Liver (tissue), 8 donors: ENCODE measurements at regions not wholly inside any gene's neighbourhood (a gene's known extent, or its start where the extent isn't known, plus 50 kb on each side); places are given as distances from the start of the nearest gene placed in this dataset.

Experiments used
- DNase-seq: peaks from one replicate; pipeline ENCODE4 v3.0.0-alpha.2; 2017; ENCODE audit warnings: low spot score
- H3K27ac ChIP-seq, 2 donors: one replicate each; pipeline ENCODE4 v1.7.0; 2013; ENCODE audit warnings: inconsistent platforms in 2 of 2, low read length in 2 of 2, control low read depth in 1 of 2, low read depth in 1 of 2, mild to moderate bottlenecking in 1 of 2
- H3K27me3 ChIP-seq, 4 donors: one replicate each; pipeline versions ENCODE4 v1.6.1 to v1.7.0; 2013; ENCODE audit warnings: low read length in 3 of 4, inconsistent platforms in 1 of 4, mild to moderate bottlenecking in 1 of 4, moderate library complexity in 1 of 4; ENCODE audit not compliant: control insufficient read depth in 4 of 4, insufficient read depth in 4 of 4
- H3K36me3 ChIP-seq, 4 donors: one replicate each; pipeline versions ENCODE4 v1.6.1 to v1.7.0; 2013; ENCODE audit warnings: low read length in 3 of 4, mild to moderate bottlenecking in 3 of 4, low read depth in 1 of 4, moderate library complexity in 1 of 4; ENCODE audit not compliant: control insufficient read depth in 4 of 4, insufficient read depth in 3 of 4
- H3K4me1 ChIP-seq, 4 donors: one replicate each; pipeline versions ENCODE4 v1.6.1 to v1.7.0; 2013; ENCODE audit warnings: low read length in 3 of 4, mild to moderate bottlenecking in 3 of 4, moderate library complexity in 1 of 4; ENCODE audit not compliant: control insufficient read depth in 4 of 4, insufficient read depth in 4 of 4
- H3K4me3 ChIP-seq, 3 donors: one replicate each; pipeline versions ENCODE4 v1.6.1 to v1.7.0; 2013; ENCODE audit warnings: low read length in 3 of 3, control low read depth in 1 of 3, low read depth in 1 of 3, mild to moderate bottlenecking in 1 of 3
- H3K9ac ChIP-seq, 2 donors: one replicate each; pipeline ENCODE4 v1.7.0; 2013; ENCODE audit warnings: low read length in 2 of 2, mild to moderate bottlenecking in 2 of 2, moderate library complexity in 2 of 2, control low read depth in 1 of 2, low read depth in 1 of 2
- H3K9me3 ChIP-seq, 4 donors: one replicate each; pipeline versions ENCODE4 v1.6.1 to v1.7.0; 2013; ENCODE audit warnings: low read length in 3 of 4; ENCODE audit not compliant: control insufficient read depth in 4 of 4
- CTCF ChIP-seq: fragments of 150-350 bp; IDR thresholded peaks from 2 replicates; pipeline ENCODE4 v1.5.1; 2017; ENCODE audit warnings: improper control_type of control experiment, low read depth, low read length; ENCODE audit not compliant: missing input control
- EGR1 ChIP-seq, 2 donors: IDR thresholded peaks; 2 replicates each; pipeline ENCODE4 v1.6.1; 2016 to 2018; ENCODE audit warnings: antibody characterized with exemption in 2 of 2, low read depth in 2 of 2
- FOXA1 ChIP-seq: IDR thresholded peaks from 2 replicates; pipeline ENCODE4 v1.6.1; 2016; ENCODE audit warnings: antibody characterized with exemption
- FOXA2 ChIP-seq: IDR thresholded peaks from 2 replicates; pipeline ENCODE4 v1.6.1; 2016; ENCODE audit warnings: antibody characterized with exemption
- GABPA ChIP-seq, 2 donors: IDR thresholded peaks in 1 of 2; conservative IDR thresholded peaks in 1 of 2; 2 replicates each; pipeline ENCODE4 v1.6.1; 2016; ENCODE audit warnings: antibody characterized with exemption in 2 of 2, mild to moderate bottlenecking in 1 of 2, moderate library complexity in 1 of 2
- HNF4A ChIP-seq, 2 donors: conservative IDR thresholded peaks; 2 replicates each; pipeline ENCODE4 v1.6.1; 2016; ENCODE audit warnings: antibody characterized with exemption in 2 of 2, mild to moderate bottlenecking in 2 of 2
- HNF4G ChIP-seq: IDR thresholded peaks from 2 replicates; pipeline ENCODE4 v1.6.1; 2016; ENCODE audit warnings: antibody characterized with exemption
- JUND ChIP-seq, 2 donors: IDR thresholded peaks; 2 replicates each; pipeline ENCODE4 v1.6.1; 2016; ENCODE audit warnings: antibody characterized with exemption in 2 of 2
- MAX ChIP-seq: IDR thresholded peaks from 2 replicates; pipeline ENCODE4 v1.6.1; 2016; ENCODE audit warnings: antibody characterized with exemption
- NR2F2 ChIP-seq: IDR thresholded peaks from 2 replicates; pipeline ENCODE4 v1.6.1; 2016; ENCODE audit warnings: antibody characterized with exemption
- RAD21 ChIP-seq, 2 donors: IDR thresholded peaks; 2 replicates each; pipeline ENCODE4 v1.6.1; 2016; ENCODE audit warnings: antibody characterized with exemption in 2 of 2, mild to moderate bottlenecking in 2 of 2
- RXRA ChIP-seq, 2 donors: IDR thresholded peaks; 2 replicates each; pipeline ENCODE4 v1.6.1; 2017 to 2018; ENCODE audit warnings: antibody characterized with exemption in 2 of 2, mild to moderate bottlenecking in 1 of 2
- SP1 ChIP-seq: IDR thresholded peaks from 2 replicates; pipeline ENCODE4 v1.6.1; 2018; ENCODE audit warnings: antibody characterized with exemption, mild to moderate bottlenecking
- TAF1 ChIP-seq: conservative IDR thresholded peaks from 2 replicates; pipeline ENCODE4 v1.6.1; 2016; ENCODE audit warnings: antibody characterized with exemption, mild to moderate bottlenecking
- YY1 ChIP-seq: IDR thresholded peaks from 2 replicates; pipeline ENCODE4 v1.6.1; 2016; ENCODE audit warnings: antibody characterized with exemption, mild to moderate bottlenecking
- ZBTB33 ChIP-seq: IDR thresholded peaks from 2 replicates; pipeline ENCODE4 v1.6.1; 2016; ENCODE audit warnings: antibody characterized with exemption
- WGBS: extraction: QIAGEN DNeasy Blood & Tissue Kit; methylation state at CpG from one replicate; pipeline ENCODE4 v1.1.7; 2013; 5-methylcytosine and 5-hydroxymethylcytosine counted together
- TF ChIP-seq, protein P1 (sequence below): IDR thresholded peaks from 2 replicates; pipeline ENCODE4 v1.6.1; 2016; ENCODE audit warnings: antibody characterized with exemption, mild to moderate bottlenecking
- donor health status: healthy.
- donor health status: healthy.
- donor health status: healthy.
- donor health status: healthy.
- donor health status: healthy.

DNA sequence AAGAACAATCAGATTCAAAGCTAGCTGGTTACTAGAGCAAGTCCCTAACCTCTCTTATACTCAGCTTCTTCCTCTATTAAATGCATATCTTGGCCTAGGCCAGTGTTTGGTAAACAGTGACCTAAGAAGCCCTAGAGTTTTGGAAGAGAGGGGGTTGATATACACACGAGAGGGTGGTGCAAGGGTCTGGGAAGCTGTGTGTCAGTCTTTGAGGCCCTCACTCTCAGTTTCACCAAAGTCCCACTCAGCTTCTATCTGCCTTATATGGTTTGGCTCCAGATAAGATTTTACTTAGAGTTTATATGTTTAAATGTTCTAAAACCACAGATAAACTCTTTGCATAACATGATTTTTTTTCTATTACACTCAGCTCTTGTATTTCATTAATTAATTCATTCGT lies 526.1 kb upstream of the BTBD3 start:
- WGBS = 42% methylated on average over 2 of the region's 2 CpGs
- Histone ChIP-seq H3K27me3 (no peaks in the 10 kb centered on the region), H3K9ac (no peak overlapping the region), H3K27ac (no peak overlapping the region), H3K36me3 (no peaks in the 10 kb centered on the region), H3K9me3 (peaks cover 0 to 4% (median 0%) of the 10 kb centered on the region in 4 donors), H3K4me1 (no peaks in the 10 kb centered on the region), H3K4me3 (no peak overlapping the region)
- TF ChIP-seq MAX (no peak), HNF4A (conservative IDR thresholded peaks at IDR 0.05) (no peak), RAD21 (IDR thresholded peaks at IDR 0.05) (no peak), EGR1 (IDR thresholded peaks at IDR 0.05; ENCODE audit: low read depth in 2 of 2) (no peak), YY1 (no peak), RXRA (IDR thresholded peaks at IDR 0.05) (no peak), NR2F2 (no peak), JUND (IDR thresholded peaks at IDR 0.05) (no peak), TAF1 (no peak), GABPA (IDR thresholded peaks at IDR 0.05 in 1 of 2, conservative IDR thresholded peaks at IDR 0.05 in 1 of 2) (no peak), ZBTB33 (no peak), HNF4G (no peak)
- TF ChIP-seq, protein P1, sequence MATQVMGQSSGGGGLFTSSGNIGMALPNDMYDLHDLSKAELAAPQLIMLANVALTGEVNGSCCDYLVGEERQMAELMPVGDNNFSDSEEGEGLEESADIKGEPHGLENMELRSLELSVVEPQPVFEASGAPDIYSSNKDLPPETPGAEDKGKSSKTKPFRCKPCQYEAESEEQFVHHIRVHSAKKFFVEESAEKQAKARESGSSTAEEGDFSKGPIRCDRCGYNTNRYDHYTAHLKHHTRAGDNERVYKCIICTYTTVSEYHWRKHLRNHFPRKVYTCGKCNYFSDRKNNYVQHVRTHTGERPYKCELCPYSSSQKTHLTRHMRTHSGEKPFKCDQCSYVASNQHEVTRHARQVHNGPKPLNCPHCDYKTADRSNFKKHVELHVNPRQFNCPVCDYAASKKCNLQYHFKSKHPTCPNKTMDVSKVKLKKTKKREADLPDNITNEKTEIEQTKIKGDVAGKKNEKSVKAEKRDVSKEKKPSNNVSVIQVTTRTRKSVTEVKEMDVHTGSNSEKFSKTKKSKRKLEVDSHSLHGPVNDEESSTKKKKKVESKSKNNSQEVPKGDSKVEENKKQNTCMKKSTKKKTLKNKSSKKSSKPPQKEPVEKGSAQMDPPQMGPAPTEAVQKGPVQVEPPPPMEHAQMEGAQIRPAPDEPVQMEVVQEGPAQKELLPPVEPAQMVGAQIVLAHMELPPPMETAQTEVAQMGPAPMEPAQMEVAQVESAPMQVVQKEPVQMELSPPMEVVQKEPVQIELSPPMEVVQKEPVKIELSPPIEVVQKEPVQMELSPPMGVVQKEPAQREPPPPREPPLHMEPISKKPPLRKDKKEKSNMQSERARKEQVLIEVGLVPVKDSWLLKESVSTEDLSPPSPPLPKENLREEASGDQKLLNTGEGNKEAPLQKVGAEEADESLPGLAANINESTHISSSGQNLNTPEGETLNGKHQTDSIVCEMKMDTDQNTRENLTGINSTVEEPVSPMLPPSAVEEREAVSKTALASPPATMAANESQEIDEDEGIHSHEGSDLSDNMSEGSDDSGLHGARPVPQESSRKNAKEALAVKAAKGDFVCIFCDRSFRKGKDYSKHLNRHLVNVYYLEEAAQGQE = no peak
- DNase-seq = no peak

DNA sequence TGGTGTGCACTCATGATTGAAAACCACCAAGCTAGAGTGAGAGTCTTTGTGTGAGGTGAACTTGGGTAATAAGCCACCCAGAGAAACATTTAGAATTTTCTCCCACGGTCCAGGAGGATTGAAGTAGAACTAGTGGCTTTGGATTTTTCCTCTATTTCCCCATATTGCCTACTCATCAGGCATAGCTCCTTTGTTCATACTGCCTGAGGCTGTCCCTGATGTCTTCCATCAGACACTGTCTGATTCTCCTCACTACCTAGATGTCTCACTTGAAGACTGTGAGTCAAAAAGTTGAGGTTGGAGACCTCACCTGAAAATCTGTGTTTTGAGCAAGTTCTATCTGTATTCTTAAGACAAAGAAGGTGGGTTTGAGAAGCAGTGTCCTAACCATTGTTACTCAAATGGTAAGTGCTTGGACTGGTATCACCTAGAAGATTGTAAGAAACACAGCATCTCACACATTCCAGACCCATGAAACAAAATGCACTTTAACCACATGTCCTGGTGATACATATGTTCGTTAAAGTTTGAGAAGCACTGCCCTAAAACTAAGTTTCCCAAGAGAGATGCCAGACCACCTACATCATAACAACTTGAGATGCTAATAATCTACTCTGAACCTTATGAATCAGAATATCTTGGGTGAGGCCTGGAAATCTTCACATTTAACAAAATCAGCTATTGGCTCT lies 523.4 kb upstream of the BTBD3 start:
- peaks cover 0 to 4% (median 0%) of the 10 kb centered on the region in 4 donors for H3K9me3 ChIP-seq
- no peak overlapping the region for H3K4me3 ChIP-seq
- DNase-seq = no peak
- H3K4me1 ChIP-seq = no peaks in the 10 kb centered on the region
- H3K9ac ChIP-seq = no peak overlapping the region
- WGBS = 74% methylated on average over 2 of the region's 2 CpGs
- TF ChIP-seq RAD21 (IDR thresholded peaks at IDR 0.05) (no peak), YY1 (no peak), HNF4G (no peak), SP1 (no peak), FOXA1 (no peak), GABPA (IDR thresholded peaks at IDR 0.05 in 1 of 2, conservative IDR thresholded peaks at IDR 0.05 in 1 of 2) (no peak), TAF1 (no peak), EGR1 (IDR thresholded peaks at IDR 0.05; ENCODE audit: low read depth in 2 of 2) (no peak), FOXA2 (no peak), HNF4A (conservative IDR thresholded peaks at IDR 0.05) (no peak), RXRA (IDR thresholded peaks at IDR 0.05) (no peak), MAX (no peak), NR2F2 (no peak), ZBTB33 (no peak), CTCF (no peak)
- TF ChIP-seq, protein P1 = no peak
- H3K27me3 ChIP-seq = peaks cover 0 to 2% (median 0%) of the 10 kb centered on the region in 4 donors
- H3K36me3 ChIP-seq = no peaks in the 10 kb centered on the region
- no peak overlapping the region for H3K27ac ChIP-seq
